WI38 (cell line): ENCODE measurements at regions not wholly inside any gene's neighbourhood (a gene's known extent, or its start where the extent isn't known, plus 50 kb on each side); places are given as distances from the start of the nearest gene placed in this dataset.

Experiments used
- H3K4me3 ChIP-seq: 2 replicates; pipeline ENCODE4 v1.5.1; 2011; ENCODE audit warnings: low read depth, mild to moderate bottlenecking, control low read depth, low read length
- CTCF ChIP-seq: IDR thresholded peaks from 2 replicates; pipeline ENCODE4 v1.5.1; 2012; ENCODE audit warnings: low read depth, mild to moderate bottlenecking, control low read depth, low read length

- TF ChIP-seq CTCF: no peak
- no peak overlapping the region for H3K4me3 ChIP-seq
Observed at GRCh38 chr5:164893071-164893470, 1387.7 kb downstream of the MAT2B start.

- no peak overlapping the region for H3K4me3 ChIP-seq
- no peak for TF ChIP-seq CTCF
Observed at GRCh38 chr5:164898705-164899104, 1393.3 kb downstream of the MAT2B start.

GRCh38 chr5:164909673-164910072 lies 1404.3 kb downstream of the MAT2B start:
- TF ChIP-seq CTCF: no peak
- H3K4me3 ChIP-seq: no peak overlapping the region

- no peak overlapping the region for H3K4me3 ChIP-seq
- no peak for TF ChIP-seq CTCF
Observed at GRCh38 chr5:164921722-164922121, 1416.3 kb downstream of the MAT2B start.

GRCh38 chr5:164934039-164934438 lies 1428.6 kb downstream of the MAT2B start:
- no peak overlapping the region for H3K4me3 ChIP-seq
- no peak for TF ChIP-seq CTCF

- TF ChIP-seq CTCF: no peak
- no peak overlapping the region for H3K4me3 ChIP-seq
Observed at GRCh38 chr5:164934561-164934960, 1429.1 kb downstream of the MAT2B start.

GRCh38 chr5:164941132-164941531 lies 1435.7 kb downstream of the MAT2B start:
- H3K4me3 ChIP-seq: no peak overlapping the region
- TF ChIP-seq CTCF: no peak
